ENCODE measurements at regions not wholly inside any gene's neighbourhood (a gene's known extent, or its start where the extent isn't known, plus 50 kb on each side); places are given as distances from the start of the nearest gene placed in this dataset.

- no peaks in the 10 kb centered on the region for H3K27me3 ChIP-seq
- H3K27ac ChIP-seq, result no peak overlapping the region
- no peaks in the 10 kb centered on the region for H3K4me1 ChIP-seq
- no peak overlapping the region for H3K4me3 ChIP-seq
- no peaks in the 10 kb centered on the region for H3K36me3 ChIP-seq
- no peak for DNase-seq (ENCODE audit: extremely low spot score in 2 of 2)
- no peak for TF ChIP-seq POLR2AphosphoS5 (IDR thresholded peaks at IDR 0.05; ENCODE audit: insufficient read depth in 1 of 2, low read depth in 1 of 2)
- no peak for TF ChIP-seq CTCF (IDR thresholded peaks at IDR 0.05)
- no peak for TF ChIP-seq POLR2A (IDR thresholded peaks at IDR 0.05)
- intact Hi-C loops (cut with DNase I), result no loop called here
- H3K9me3 ChIP-seq, result no peaks in the 10 kb centered on the region
Observed at GRCh38 chr2:78876316-78876688, 149.2 kb upstream of the REG3G start.

- intact Hi-C loops (cut with DNase I), result no loop called here
- Histone ChIP-seq H3K4me3 (no peak overlapping the region), H3K27me3 (no peaks in the 10 kb centered on the region), H3K9me3 (no peaks in the 10 kb centered on the region), H3K27ac (no peak overlapping the region), H3K36me3 (no peaks in the 10 kb centered on the region), H3K4me1 (no peaks in the 10 kb centered on the region)
- no peak for DNase-seq (ENCODE audit: extremely low spot score in 2 of 2)
- TF ChIP-seq CTCF (IDR thresholded peaks at IDR 0.05), result no peak
- TF ChIP-seq POLR2AphosphoS5 (IDR thresholded peaks at IDR 0.05; ENCODE audit: insufficient read depth in 1 of 2, low read depth in 1 of 2), result no peak
- TF ChIP-seq POLR2A (IDR thresholded peaks at IDR 0.05), result no peak
Observed at GRCh38 chr2:78887446-78887845, 138.1 kb upstream of the REG3G start.

DNA sequence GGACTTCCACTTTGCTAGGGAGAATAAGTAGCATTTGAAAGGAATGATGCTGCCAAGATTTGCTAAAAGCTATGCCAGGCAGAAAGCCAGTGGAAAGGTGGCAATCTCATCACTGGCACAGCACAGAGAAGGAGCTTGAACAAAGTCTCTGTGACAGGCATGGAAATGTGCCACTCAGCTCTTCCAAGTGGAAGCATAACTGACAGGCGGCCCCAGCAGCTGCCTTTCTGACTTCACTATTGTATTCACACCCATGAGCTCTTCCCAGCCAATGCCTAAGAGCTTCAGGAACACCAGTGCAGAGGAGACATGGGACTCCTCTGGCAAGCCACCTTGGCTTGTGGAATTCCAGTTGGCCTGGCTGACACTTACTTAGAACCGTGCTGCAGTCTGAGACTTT lies 134.6 kb upstream of the REG3G start:
- TF ChIP-seq CTCF (IDR thresholded peaks at IDR 0.05) (no peak), POLR2A (IDR thresholded peaks at IDR 0.05) (no peak), POLR2AphosphoS5 (IDR thresholded peaks at IDR 0.05; ENCODE audit: insufficient read depth in 1 of 2, low read depth in 1 of 2) (no peak)
- no peaks in the 10 kb centered on the region for H3K4me1 ChIP-seq
- intact Hi-C loops (cut with DNase I), result no loop called here
- H3K9me3 ChIP-seq, result no peaks in the 10 kb centered on the region
- no peaks in the 10 kb centered on the region for H3K36me3 ChIP-seq
- H3K27ac ChIP-seq, result no peak overlapping the region
- DNase-seq (ENCODE audit: extremely low spot score in 2 of 2), result no peak
- no peaks in the 10 kb centered on the region for H3K27me3 ChIP-seq
- H3K4me3 ChIP-seq, result no peak overlapping the region

- no peak overlapping the region for H3K27ac ChIP-seq
- no peak overlapping the region for H3K4me3 ChIP-seq
- H3K36me3 ChIP-seq, result no peaks in the 10 kb centered on the region
- no peak for TF ChIP-seq POLR2AphosphoS5 (IDR thresholded peaks at IDR 0.05; ENCODE audit: insufficient read depth in 1 of 2, low read depth in 1 of 2)
- TF ChIP-seq CTCF (IDR thresholded peaks at IDR 0.05), result no peak
- no peak for TF ChIP-seq POLR2A (IDR thresholded peaks at IDR 0.05)
- no peaks in the 10 kb centered on the region for H3K4me1 ChIP-seq
- H3K27me3 ChIP-seq, result no peaks in the 10 kb centered on the region
- no peaks in the 10 kb centered on the region for H3K9me3 ChIP-seq
- intact Hi-C loops (cut with DNase I), result no loop called here
- no peak for DNase-seq (ENCODE audit: extremely low spot score in 2 of 2)
Observed at GRCh38 chr2:78892295-78892694, 133.2 kb upstream of the REG3G start.

DNA sequence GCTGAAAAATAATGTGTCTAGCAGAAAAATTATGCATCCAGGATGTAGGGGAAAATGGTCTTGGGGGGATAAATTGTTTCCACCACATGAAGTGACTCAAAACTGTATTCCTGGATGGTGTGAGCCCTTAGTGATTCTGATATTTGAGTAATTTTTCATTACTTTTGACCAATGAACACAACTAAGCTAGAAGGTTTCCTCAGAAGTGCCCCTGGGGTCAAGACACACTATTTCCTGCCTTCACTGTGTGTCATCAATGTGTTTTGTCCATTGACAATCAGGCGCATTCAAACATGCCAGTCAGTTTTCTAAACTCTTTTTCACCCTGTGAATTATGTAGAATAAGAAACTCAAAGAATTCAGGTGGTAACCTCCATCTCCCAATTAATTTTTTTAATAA lies 130.5 kb upstream of the REG3G start:
- intact Hi-C loops (cut with DNase I), result no loop called here

More for the DNA sequence above, 130.5 kb upstream of the REG3G start:
- no peak overlapping the region for H3K4me3 ChIP-seq
- TF ChIP-seq POLR2A (IDR thresholded peaks at IDR 0.05) (no peak), POLR2AphosphoS5 (IDR thresholded peaks at IDR 0.05; ENCODE audit: insufficient read depth in 1 of 2, low read depth in 1 of 2) (no peak), CTCF (IDR thresholded peaks at IDR 0.05) (no peak)
- H3K27me3 ChIP-seq, result no peaks in the 10 kb centered on the region
- DNase-seq (ENCODE audit: extremely low spot score in 2 of 2), result no peak
- no peak overlapping the region for H3K27ac ChIP-seq
- H3K4me1 ChIP-seq, result no peaks in the 10 kb centered on the region
- no peaks in the 10 kb centered on the region for H3K9me3 ChIP-seq
- H3K36me3 ChIP-seq, result no peaks in the 10 kb centered on the region

Measured in vagina (tissue), 2 donors.